T-helper 2 cell (primary cell): ENCODE measurements at regions not wholly inside any gene's neighbourhood (a gene's known extent, or its start where the extent isn't known, plus 50 kb on each side); places are given as distances from the start of the nearest gene placed in this dataset.
A peak's percentile ranks its signal among the peaks of the same experiment; 100 is the strongest.

Source experiments
- DNase-seq, 5 experiments: peaks; one replicate each; pipeline versions ENCODE4 v3.0.0 to v3.0.0-alpha.2; 2012 to 2022

GRCh38 chr6:102493485-102493884 is 1100.0 kb downstream of the GRIK2 start:
- no peak for DNase-seq

GRCh38 chr6:102488729-102489128 is 1095.2 kb downstream of the GRIK2 start:
- DNase-seq = no peak

GRCh38 chr6:102485480-102485879 is 1092.0 kb downstream of the GRIK2 start:
- DNase-seq = no peak

- no peak for DNase-seq
These were observed 1080.7 kb downstream of the GRIK2 start for GRCh38 chr6:102474041-102474807.

GRCh38 chr6:102458990-102459389 is 1065.5 kb downstream of the GRIK2 start:
- DNase-seq = no peak

- no peak for DNase-seq
These were observed 1044.7 kb downstream of the GRIK2 start for GRCh38 chr6:102438171-102438570.

- DNase-seq = peak in 1 of 5 experiments; percentile 69
These were observed 1024.0 kb downstream of the GRIK2 start for GRCh38 chr6:102417368-102417998.

GRCh38 chr6:102415891-102416290 is 1022.4 kb downstream of the GRIK2 start:
- DNase-seq = no peak

GRCh38 chr6:102411796-102412195 is 1018.3 kb downstream of the GRIK2 start:
- no peak for DNase-seq

- DNase-seq = no peak
These were observed 1014.6 kb downstream of the GRIK2 start for GRCh38 chr6:102407886-102408741.

- no peak for DNase-seq
These were observed 1012.4 kb downstream of the GRIK2 start for GRCh38 chr6:102405860-102406259.

- DNase-seq = no peak
These were observed 1009.3 kb downstream of the GRIK2 start for GRCh38 chr6:102402635-102403329.

- DNase-seq = no peak
These were observed 1005.4 kb downstream of the GRIK2 start for GRCh38 chr6:102398788-102399390.

GRCh38 chr6:102390541-102390940 is 997.0 kb downstream of the GRIK2 start:
- DNase-seq = no peak

- no peak for DNase-seq
These were observed 996.5 kb downstream of the GRIK2 start for GRCh38 chr6:102389994-102390393.

GRCh38 chr6:102387326-102388033 is 994.0 kb downstream of the GRIK2 start:
- DNase-seq = no peak

- DNase-seq = no peak
These were observed 987.7 kb downstream of the GRIK2 start for GRCh38 chr6:102381203-102381602.

- no peak for DNase-seq
These were observed 962.7 kb downstream of the GRIK2 start for GRCh38 chr6:102356170-102356569.

GRCh38 chr6:102355578-102355977 is 962.1 kb downstream of the GRIK2 start:
- DNase-seq = no peak

- no peak for DNase-seq
These were observed 959.0 kb downstream of the GRIK2 start for GRCh38 chr6:102352552-102352951.

- DNase-seq = no peak
These were observed 951.3 kb downstream of the GRIK2 start for GRCh38 chr6:102344769-102345168.

GRCh38 chr6:102340311-102340710 is 946.8 kb downstream of the GRIK2 start:
- no peak for DNase-seq
